Esophagus muscularis mucosa (tissue), 3 donors: ENCODE measurements at regions not wholly inside any gene's neighbourhood (a gene's known extent, or its start where the extent isn't known, plus 50 kb on each side); places are given as distances from the start of the nearest gene placed in this dataset.

Experiments used
- CTCF ChIP-seq, 3 experiments: fragments of 200-600 bp in 2 of 3; fragments of 450-650 bp in 1 of 3; sonication (generic) in 2 of 3; IDR thresholded peaks; one replicate each; pipeline ENCODE4 v1.5.1; 2017 to 2019; ENCODE audit warnings: antibody characterized with exemption in 3 of 3, mild to moderate bottlenecking in 2 of 3, moderate library complexity in 1 of 3
- POLR2A ChIP-seq: fragments of 450-650 bp; IDR thresholded peaks from one replicate; pipeline ENCODE4 v1.6.1; 2017; ENCODE audit warnings: antibody characterized with exemption, moderate library complexity, mild to moderate bottlenecking, low read depth
- POLR2AphosphoS5 ChIP-seq, 2 donors: sonication (generic); formaldehyde crosslinking; IDR thresholded peaks; one replicate each; pipeline ENCODE4 v1.6.1; 2017; ENCODE audit warnings: antibody characterized with exemption in 2 of 2

GRCh38 chr6:66321017-66321416, 614.0 kb upstream of the EYS start:
- TF ChIP-seq CTCF (IDR thresholded peaks at IDR 0.05) (no peak), POLR2A (no peak), POLR2AphosphoS5 (IDR thresholded peaks at IDR 0.05) (no peak)
